ENCODE measurements at regions not wholly inside any gene's neighbourhood (a gene's known extent, or its start where the extent isn't known, plus 50 kb on each side); places are given as distances from the start of the nearest gene placed in this dataset.

GRCh38 chr6:137782166-137783039, 84.7 kb upstream of the TNFAIP3 start:
- TF ChIP-seq EZH2phosphoT487 (IDR thresholded peaks at IDR 0.05; ENCODE audit: borderline replicate concordance, low read length) (no peak), CTCF (conservative IDR thresholded peaks at IDR 0.05; ENCODE audit: low read depth, low read length) (no peak), EZH2 (IDR thresholded peaks at IDR 0.05; ENCODE audit: low read length, unreplicated experiment) (no peak)

Data from PC-3 (cell line).